Caco-2 (cell line): ENCODE measurements at regions not wholly inside any gene's neighbourhood (a gene's known extent, or its start where the extent isn't known, plus 50 kb on each side); places are given as distances from the start of the nearest gene placed in this dataset.

Experiments
- BruUV-seq: library from RNA; stranded (reverse); fragments of 400-500 nt; replicated peaks from 2 replicates; lab custom pipeline; 2021; lab: Mats Ljungman, UMichigan
- CTCF ChIA-PET: fragments of 300-600 bp; sonication (Branson Sonifier 250); formaldehyde crosslinking; loops from one replicate; lab custom pipeline; 2022; ENCODE audit warnings: antibody characterized with exemption; lab: Charles Lee
- POLR2A ChIA-PET: fragments of 300-600 bp; sonication (Branson Sonifier 250); formaldehyde crosslinking; loops from one replicate; lab custom pipeline; 2022; ENCODE audit warnings: antibody characterized with exemption; lab: Charles Lee
- DNase-seq, 2 experiments: peaks; one replicate each; pipeline versions ENCODE4 v3.0.0 to v3.0.0-alpha.2; 2020 to 2022
- H3K27me3 ChIP-seq: replicated peaks from 2 replicates; pipeline ENCODE4 v1.6.0; 2011; ENCODE audit warnings: low read length; ENCODE audit not compliant: control insufficient read depth, insufficient read depth
- H3K36me3 ChIP-seq: 2 replicates; pipeline ENCODE4 v1.5.1; 2011; ENCODE audit warnings: low read length; ENCODE audit not compliant: control insufficient read depth, insufficient read depth
- H3K4me1 ChIP-seq: fragments of 250-450 bp; sonication (Bioruptor Pico); 2 replicates; pipeline ENCODE4 v1.5.1; 2020; ENCODE audit warnings: mild to moderate bottlenecking
- H3K4me3 ChIP-seq: 2 replicates; pipeline ENCODE4 v1.5.1; 2011; ENCODE audit warnings: low read depth, mild to moderate bottlenecking, control low read depth, low read length
- H3K9me3 ChIP-seq: fragments of 250-450 bp; sonication (Bioruptor Pico); 2 replicates; pipeline ENCODE4 v1.5.1; 2020; ENCODE audit warnings: mild to moderate bottlenecking, moderate library complexity
- H3K27ac Mint-ChIP-seq: one replicate; pipeline ENCODE4 v1.8.0; 2022; ENCODE audit warnings: mixed read lengths; ENCODE audit not compliant: unreplicated experiment
- H3K27me3 Mint-ChIP-seq: one replicate; pipeline ENCODE4 v1.8.0; 2022; ENCODE audit warnings: mixed read lengths; ENCODE audit not compliant: insufficient read depth, unreplicated experiment
- H3K36me3 Mint-ChIP-seq: one replicate; pipeline ENCODE4 v1.8.0; 2022; ENCODE audit warnings: mild to moderate bottlenecking, mixed read lengths; ENCODE audit not compliant: insufficient read depth, unreplicated experiment
- H3K4me1 Mint-ChIP-seq: one replicate; pipeline ENCODE4 v1.8.0; 2022; ENCODE audit warnings: low read depth, mixed read lengths; ENCODE audit not compliant: unreplicated experiment
- H3K4me3 Mint-ChIP-seq: one replicate; pipeline ENCODE4 v1.8.0; 2022; ENCODE audit warnings: mild to moderate bottlenecking, moderate library complexity, mixed read lengths; ENCODE audit not compliant: unreplicated experiment
- H3K9me3 Mint-ChIP-seq: one replicate; pipeline ENCODE4 v1.8.0; 2022; ENCODE audit warnings: mixed read lengths; ENCODE audit not compliant: unreplicated experiment
- intact Hi-C: fragments of 100-400 bp; cut with micrococcal nuclease; formaldehyde crosslinking; loops from one replicate; pipeline ENCODE4 v1.10.0; 2022; ENCODE audit not compliant: unreplicated experiment
- TF ChIP-seq, protein P1 (sequence below), 2 experiments: fragments of 200-600 bp in 1 of 2; IDR thresholded peaks; 1 replicate in 1 of 2; 2 replicates in 1 of 2; pipeline versions ENCODE4 v1.5.1 to v1.8.0; 2011 to 2022; ENCODE audit warnings: antibody characterized with exemption in 1 of 2, control low read depth in 1 of 2, inconsistent platforms in 1 of 2, low read depth in 1 of 2, low read length in 1 of 2, mild to moderate bottlenecking in 1 of 2, moderate library complexity in 1 of 2; ENCODE audit not compliant: insufficient read depth in 1 of 2, severe bottlenecking in 1 of 2, unreplicated experiment in 1 of 2

DNA sequence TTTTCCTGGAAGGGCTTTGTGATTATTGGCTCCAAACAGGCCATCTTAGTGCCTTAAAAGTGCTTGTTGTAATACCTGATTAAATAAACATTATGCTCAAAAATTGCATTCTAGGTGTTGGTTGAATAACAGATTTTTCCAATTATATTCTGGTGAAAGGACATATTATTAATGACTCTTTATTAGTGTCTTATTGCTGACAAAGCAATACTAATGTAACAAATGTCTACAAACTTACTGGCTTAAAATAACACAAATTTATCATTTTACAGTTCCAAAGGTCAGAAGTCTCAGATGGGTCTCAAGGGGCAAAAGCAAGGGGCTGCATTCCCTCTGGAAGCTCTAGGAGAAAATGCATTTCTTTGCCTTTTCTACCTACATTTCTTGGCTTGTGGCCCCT lies 86.9 kb upstream of the CPM start:
- BruUV-seq: no TSS peak
- ChIA-PET CTCF (no interaction called here), POLR2A (no interaction called here)
- Mint-ChIP-seq H3K27me3 (no peaks in the 10 kb centered on the region), H3K27ac (no peak overlapping the region), H3K4me3 (no peak overlapping the region), H3K4me1 (no peaks in the 10 kb centered on the region), H3K9me3 (peaks cover 10% of the 10 kb centered on the region), H3K36me3 (no peaks in the 10 kb centered on the region)
- TF ChIP-seq, protein P1, sequence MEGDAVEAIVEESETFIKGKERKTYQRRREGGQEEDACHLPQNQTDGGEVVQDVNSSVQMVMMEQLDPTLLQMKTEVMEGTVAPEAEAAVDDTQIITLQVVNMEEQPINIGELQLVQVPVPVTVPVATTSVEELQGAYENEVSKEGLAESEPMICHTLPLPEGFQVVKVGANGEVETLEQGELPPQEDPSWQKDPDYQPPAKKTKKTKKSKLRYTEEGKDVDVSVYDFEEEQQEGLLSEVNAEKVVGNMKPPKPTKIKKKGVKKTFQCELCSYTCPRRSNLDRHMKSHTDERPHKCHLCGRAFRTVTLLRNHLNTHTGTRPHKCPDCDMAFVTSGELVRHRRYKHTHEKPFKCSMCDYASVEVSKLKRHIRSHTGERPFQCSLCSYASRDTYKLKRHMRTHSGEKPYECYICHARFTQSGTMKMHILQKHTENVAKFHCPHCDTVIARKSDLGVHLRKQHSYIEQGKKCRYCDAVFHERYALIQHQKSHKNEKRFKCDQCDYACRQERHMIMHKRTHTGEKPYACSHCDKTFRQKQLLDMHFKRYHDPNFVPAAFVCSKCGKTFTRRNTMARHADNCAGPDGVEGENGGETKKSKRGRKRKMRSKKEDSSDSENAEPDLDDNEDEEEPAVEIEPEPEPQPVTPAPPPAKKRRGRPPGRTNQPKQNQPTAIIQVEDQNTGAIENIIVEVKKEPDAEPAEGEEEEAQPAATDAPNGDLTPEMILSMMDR (IDR thresholded peaks at IDR 0.05; ENCODE audit: insufficient read depth in 1 of 2, low read depth in 1 of 2, low read length in 1 of 2, severe bottlenecking in 1 of 2, unreplicated experiment in 1 of 2): no peak
- no peaks in the 10 kb centered on the region for H3K36me3 ChIP-seq
- no peaks in the 10 kb centered on the region; the same call in 1 of the 2 replicates for H3K9me3 ChIP-seq
- H3K27me3 ChIP-seq: no peaks in the 10 kb centered on the region
- intact Hi-C loops: no loop called here
- no peak for DNase-seq
- H3K4me1 ChIP-seq: no peaks in the 10 kb centered on the region
- no peak overlapping the region for H3K4me3 ChIP-seq

DNA sequence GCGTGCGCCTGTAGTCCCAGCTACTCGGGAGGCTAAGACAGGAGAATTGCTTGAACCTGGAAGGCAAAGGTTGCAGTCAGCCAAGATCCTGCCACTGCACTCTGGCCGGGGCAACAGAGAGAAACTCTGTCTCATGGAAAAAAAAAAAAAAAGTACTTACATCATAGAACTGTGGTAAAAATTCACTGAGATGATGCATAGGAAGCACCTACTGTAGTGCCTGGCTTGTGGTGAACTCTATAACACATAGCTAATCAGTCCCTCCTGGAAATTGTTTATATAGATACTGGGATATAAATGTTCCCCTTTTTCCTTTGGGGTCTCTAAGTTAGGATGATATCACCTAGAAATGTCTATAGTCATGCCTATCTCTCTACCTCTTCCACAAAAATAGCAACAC lies 89.7 kb upstream of the CPM start:
- Mint-ChIP-seq H3K9me3 (peaks cover 10% of the 10 kb centered on the region), H3K4me1 (no peaks in the 10 kb centered on the region), H3K4me3 (no peak overlapping the region), H3K27ac (no peak overlapping the region), H3K27me3 (no peaks in the 10 kb centered on the region), H3K36me3 (no peaks in the 10 kb centered on the region)
- TF ChIP-seq, protein P1 (IDR thresholded peaks at IDR 0.05; ENCODE audit: insufficient read depth in 1 of 2, low read depth in 1 of 2, low read length in 1 of 2, severe bottlenecking in 1 of 2, unreplicated experiment in 1 of 2): no peak
- no peak for DNase-seq
- Histone ChIP-seq H3K36me3 (no peaks in the 10 kb centered on the region), H3K27me3 (no peaks in the 10 kb centered on the region), H3K9me3 (no peaks in the 10 kb centered on the region; the same call in 1 of the 2 replicates), H3K4me3 (no peak overlapping the region), H3K4me1 (no peaks in the 10 kb centered on the region)
- CTCF ChIA-PET: no interaction called here
- POLR2A ChIA-PET: no interaction called here
- intact Hi-C loops: no loop called here
- no TSS peak for BruUV-seq

DNA sequence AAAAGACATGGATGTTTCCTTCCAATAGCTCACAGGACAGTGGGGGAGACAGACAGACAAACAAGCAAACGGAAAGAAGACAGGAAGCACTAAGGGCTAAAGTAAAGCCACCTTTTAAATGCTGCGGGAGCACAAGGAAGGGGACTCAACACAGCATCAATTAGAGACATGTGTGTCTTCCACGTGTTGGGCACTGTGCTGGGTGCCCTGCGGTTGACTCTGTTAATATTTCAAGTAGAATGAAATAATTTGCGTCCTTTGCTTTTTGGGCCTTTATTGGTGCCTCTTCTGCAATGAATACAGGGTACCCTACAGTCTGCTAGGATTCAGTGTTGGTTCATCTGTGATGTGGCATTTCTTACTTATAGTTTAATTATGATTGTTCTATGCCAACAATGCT lies 90.9 kb upstream of the CPM start:
- TF ChIP-seq, protein P1 (IDR thresholded peaks at IDR 0.05; ENCODE audit: insufficient read depth in 1 of 2, low read depth in 1 of 2, low read length in 1 of 2, severe bottlenecking in 1 of 2, unreplicated experiment in 1 of 2): no peak
- intact Hi-C loops: no loop called here
- POLR2A ChIA-PET: no interaction called here

More for the DNA sequence above, 90.9 kb upstream of the CPM start:
- H3K4me1 ChIP-seq: no peaks in the 10 kb centered on the region
- no peak for DNase-seq
- Mint-ChIP-seq H3K9me3 (peaks cover 10% of the 10 kb centered on the region), H3K27ac (no peak overlapping the region), H3K27me3 (no peaks in the 10 kb centered on the region), H3K36me3 (no peaks in the 10 kb centered on the region), H3K4me3 (no peak overlapping the region), H3K4me1 (no peaks in the 10 kb centered on the region)
- no peak overlapping the region for H3K4me3 ChIP-seq
- H3K36me3 ChIP-seq: no peaks in the 10 kb centered on the region
- CTCF ChIA-PET: no interaction called here
- H3K27me3 ChIP-seq: no peaks in the 10 kb centered on the region
- H3K9me3 ChIP-seq: no peaks in the 10 kb centered on the region; the same call in 1 of the 2 replicates
- no TSS peak for BruUV-seq
